Fibroblast of lung (primary cell): ENCODE measurements at regions not wholly inside any gene's neighbourhood (a gene's known extent, or its start where the extent isn't known, plus 50 kb on each side); places are given as distances from the start of the nearest gene placed in this dataset.

Experiments used
- DNase-seq, 2 donors: peaks; one replicate each; pipeline versions ENCODE4 v3.0.0 to v3.0.0-alpha.2; 2010; ENCODE audit warnings: low read depth in 2 of 2
- H2AFZ ChIP-seq: 2 replicates; pipeline ENCODE4 v1.5.1; 2012; ENCODE audit warnings: low read length, control low read depth, inconsistent platforms
- H3K27ac ChIP-seq: 2 replicates; pipeline ENCODE4 v1.5.1; 2011; ENCODE audit warnings: low read length, control low read depth; ENCODE audit not compliant: insufficient read depth
- H3K27me3 ChIP-seq: 2 replicates; pipeline ENCODE4 v1.5.1; 2011; ENCODE audit warnings: mild to moderate bottlenecking, low read length; ENCODE audit not compliant: control insufficient read depth, insufficient read depth
- H3K36me3 ChIP-seq: 2 replicates; pipeline ENCODE4 v1.5.1; 2011; ENCODE audit warnings: low read length; ENCODE audit not compliant: control insufficient read depth, insufficient read depth
- H3K4me1 ChIP-seq: 2 replicates; pipeline ENCODE4 v1.5.1; 2011; ENCODE audit warnings: low read length; ENCODE audit not compliant: control insufficient read depth, insufficient read depth; ENCODE audit errors: extremely low read depth
- H3K4me2 ChIP-seq: 2 replicates; pipeline ENCODE4 v1.5.1; 2011; ENCODE audit warnings: low read length, control low read depth; ENCODE audit not compliant: insufficient read depth; ENCODE audit errors: extremely low read depth
- H3K4me3 ChIP-seq, 4 experiments: fragments of 200-600 bp in 1 of 4; sonication (generic) in 1 of 4; replicated peaks in 1 of 4; 2 replicates each; pipeline ENCODE4 v1.5.1; 2011 to 2016; ENCODE audit warnings: low read length in 4 of 4, low read depth in 3 of 4, mild to moderate bottlenecking in 3 of 4, control low read depth in 2 of 4, inconsistent platforms in 1 of 4, mixed read lengths in 1 of 4; ENCODE audit not compliant: insufficient read depth in 1 of 4; ENCODE audit errors: control extremely low read depth in 1 of 4
- H3K79me2 ChIP-seq: 2 replicates; pipeline ENCODE4 v1.5.1; 2012; ENCODE audit warnings: mild to moderate bottlenecking, low read length, inconsistent platforms; ENCODE audit not compliant: control insufficient read depth, insufficient read depth
- H3K9ac ChIP-seq: 2 replicates; pipeline ENCODE4 v1.5.1; 2011; ENCODE audit warnings: mild to moderate bottlenecking, low read length, control low read depth; ENCODE audit not compliant: insufficient read depth
- H3K9me3 ChIP-seq: 2 replicates; pipeline ENCODE4 v1.5.1; 2012; ENCODE audit warnings: low read depth, low read length; ENCODE audit not compliant: control insufficient read depth, insufficient read depth
- H4K20me1 ChIP-seq: 2 replicates; pipeline ENCODE4 v1.5.1; 2011; ENCODE audit warnings: low read length; ENCODE audit not compliant: control insufficient read depth, insufficient read depth; ENCODE audit errors: extremely low read depth
- EZH2 ChIP-seq: IDR thresholded peaks from 2 replicates; pipeline ENCODE4 v1.5.1; 2012; ENCODE audit warnings: low read length, control low read depth, mild to moderate bottlenecking; ENCODE audit errors: missing control alignments
- TF ChIP-seq, protein P1 (sequence below), 2 donors: IDR thresholded peaks in 1 of 2; conservative IDR thresholded peaks in 1 of 2; 1 replicate in 1 of 2; 2 replicates in 1 of 2; pipeline ENCODE4 v1.5.1; 2011 to 2012; ENCODE audit warnings: low read length in 2 of 2, control low read depth in 1 of 2, inconsistent platforms in 1 of 2, low read depth in 1 of 2, mild to moderate bottlenecking in 1 of 2

DNA sequence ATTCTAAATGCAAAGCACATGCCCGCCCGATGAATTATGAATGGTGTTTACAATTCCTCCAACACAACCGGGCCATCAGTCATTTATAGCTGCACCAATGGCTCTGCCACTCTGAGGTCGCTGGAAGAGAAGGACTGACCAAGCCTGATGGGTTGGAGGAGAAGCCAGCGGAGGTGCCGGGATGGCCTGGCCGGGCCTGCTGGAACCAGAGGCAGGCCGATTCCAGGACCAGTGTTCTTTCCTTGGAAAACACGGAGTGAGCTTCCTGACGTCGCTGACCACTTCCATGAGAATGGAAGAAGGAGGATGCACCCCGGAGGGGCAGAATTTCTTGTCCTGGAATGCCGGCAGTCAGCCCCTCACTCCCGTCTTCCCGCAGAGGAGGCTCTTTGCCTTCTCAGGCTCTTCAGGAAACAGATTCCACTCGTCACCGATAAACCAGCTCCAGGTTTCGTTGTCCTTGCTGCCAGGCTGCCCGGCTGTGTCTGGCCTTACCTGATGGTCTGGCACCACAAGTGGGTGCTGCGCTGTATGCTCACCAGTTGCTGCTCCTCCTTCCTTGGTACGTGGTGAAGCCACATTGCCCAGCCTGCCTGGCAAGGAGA, 358.5 kb upstream of the SFSWAP start:
- Histone ChIP-seq H3K4me2 (no peak overlapping the region), H3K9me3 (peaks cover 4% of the 10 kb centered on the region), H3K27ac (no peak overlapping the region), H3K27me3 (no peaks in the 10 kb centered on the region), H2AFZ (no peak overlapping the region), H3K4me1 (no peaks in the 10 kb centered on the region), H3K79me2 (no peaks in the 10 kb centered on the region), H3K9ac (no peak overlapping the region), H3K36me3 (no peaks in the 10 kb centered on the region), H3K4me3 (no peak overlapping the region), H4K20me1 (no peaks in the 10 kb centered on the region)
- TF ChIP-seq EZH2, result no peak
- TF ChIP-seq, protein P1, sequence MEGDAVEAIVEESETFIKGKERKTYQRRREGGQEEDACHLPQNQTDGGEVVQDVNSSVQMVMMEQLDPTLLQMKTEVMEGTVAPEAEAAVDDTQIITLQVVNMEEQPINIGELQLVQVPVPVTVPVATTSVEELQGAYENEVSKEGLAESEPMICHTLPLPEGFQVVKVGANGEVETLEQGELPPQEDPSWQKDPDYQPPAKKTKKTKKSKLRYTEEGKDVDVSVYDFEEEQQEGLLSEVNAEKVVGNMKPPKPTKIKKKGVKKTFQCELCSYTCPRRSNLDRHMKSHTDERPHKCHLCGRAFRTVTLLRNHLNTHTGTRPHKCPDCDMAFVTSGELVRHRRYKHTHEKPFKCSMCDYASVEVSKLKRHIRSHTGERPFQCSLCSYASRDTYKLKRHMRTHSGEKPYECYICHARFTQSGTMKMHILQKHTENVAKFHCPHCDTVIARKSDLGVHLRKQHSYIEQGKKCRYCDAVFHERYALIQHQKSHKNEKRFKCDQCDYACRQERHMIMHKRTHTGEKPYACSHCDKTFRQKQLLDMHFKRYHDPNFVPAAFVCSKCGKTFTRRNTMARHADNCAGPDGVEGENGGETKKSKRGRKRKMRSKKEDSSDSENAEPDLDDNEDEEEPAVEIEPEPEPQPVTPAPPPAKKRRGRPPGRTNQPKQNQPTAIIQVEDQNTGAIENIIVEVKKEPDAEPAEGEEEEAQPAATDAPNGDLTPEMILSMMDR (conservative IDR thresholded peaks at IDR 0.05 in 1 of 2, IDR thresholded peaks at IDR 0.05 in 1 of 2; ENCODE audit: low read depth in 1 of 2, low read length in 2 of 2), result no peak
- no peak for DNase-seq

DNA sequence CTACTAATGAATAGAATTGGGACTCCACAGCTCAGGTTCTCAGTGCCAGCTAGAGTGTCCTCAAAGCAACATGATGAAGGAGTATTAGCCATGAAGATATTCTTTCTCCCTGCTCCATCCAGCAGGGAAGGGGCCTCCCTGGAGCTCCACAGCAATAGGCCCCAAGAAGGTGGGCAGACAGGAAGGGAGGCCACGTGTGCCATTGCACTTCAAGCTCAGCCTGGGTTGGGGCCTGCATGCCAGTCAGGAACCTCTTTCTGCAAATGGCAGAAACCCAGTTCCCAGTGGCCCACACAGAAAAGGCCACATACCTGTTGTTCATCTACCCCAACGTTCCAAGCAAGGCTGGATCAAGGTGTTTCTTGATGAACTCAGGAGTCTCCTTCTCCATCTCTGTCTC, 357.5 kb upstream of the SFSWAP start:
- Histone ChIP-seq H3K4me1 (no peaks in the 10 kb centered on the region), H3K4me2 (no peak overlapping the region), H3K9me3 (no peaks in the 10 kb centered on the region), H2AFZ (no peak overlapping the region), H3K27me3 (no peaks in the 10 kb centered on the region), H3K27ac (no peak overlapping the region), H4K20me1 (no peaks in the 10 kb centered on the region), H3K79me2 (no peaks in the 10 kb centered on the region), H3K36me3 (no peaks in the 10 kb centered on the region), H3K9ac (no peak overlapping the region), H3K4me3 (no peak overlapping the region)
- DNase-seq, result no peak
- TF ChIP-seq, protein P1 (conservative IDR thresholded peaks at IDR 0.05 in 1 of 2, IDR thresholded peaks at IDR 0.05 in 1 of 2; ENCODE audit: low read depth in 1 of 2, low read length in 2 of 2), result no peak
- TF ChIP-seq EZH2, result no peak

DNA sequence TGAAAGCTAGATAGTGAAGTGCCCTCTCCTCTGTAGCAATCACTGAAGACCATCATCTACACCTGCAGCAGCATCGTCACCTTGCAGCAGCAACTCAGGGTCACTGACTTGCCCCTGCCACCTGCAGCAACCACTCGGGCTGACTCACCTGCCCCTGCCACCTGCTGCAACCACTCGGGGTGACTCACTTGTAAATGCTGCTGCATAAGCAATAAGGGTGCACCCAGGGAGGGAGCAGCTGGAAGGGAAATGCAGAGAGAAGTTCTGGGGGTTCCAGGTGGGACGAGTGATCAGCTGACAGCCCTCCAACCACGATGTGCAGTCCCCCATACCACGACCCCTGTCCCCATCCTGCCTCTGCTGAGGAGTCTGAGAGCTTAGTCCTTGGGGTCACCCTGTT, 357.1 kb upstream of the SFSWAP start:
- TF ChIP-seq, protein P1 (conservative IDR thresholded peaks at IDR 0.05 in 1 of 2, IDR thresholded peaks at IDR 0.05 in 1 of 2; ENCODE audit: low read depth in 1 of 2, low read length in 2 of 2), result no peak
- no peak for TF ChIP-seq EZH2
- H2AFZ ChIP-seq, result no peak overlapping the region
- DNase-seq, result no peak
- no peaks in the 10 kb centered on the region for H3K79me2 ChIP-seq
- H4K20me1 ChIP-seq, result no peaks in the 10 kb centered on the region
- H3K9ac ChIP-seq, result no peak overlapping the region
- no peak overlapping the region for H3K4me3 ChIP-seq
- H3K36me3 ChIP-seq, result no peaks in the 10 kb centered on the region
- no peaks in the 10 kb centered on the region for H3K4me1 ChIP-seq
- H3K9me3 ChIP-seq, result no peaks in the 10 kb centered on the region
- H3K27ac ChIP-seq, result no peak overlapping the region
- H3K4me2 ChIP-seq, result no peak overlapping the region
- no peaks in the 10 kb centered on the region for H3K27me3 ChIP-seq
